Neural cell (in vitro differentiated cells): ENCODE measurements at regions not wholly inside any gene's neighbourhood (a gene's known extent, or its start where the extent isn't known, plus 50 kb on each side); places are given as distances from the start of the nearest gene placed in this dataset.

Experiments used
- H2AFZ ChIP-seq: fragments of 200-600, 300-800 bp; sonication (generic), shearing (Covaris generic); 2 replicates; pipeline ENCODE4 v1.6.0; 2014; ENCODE audit warnings: low read depth, mild to moderate bottlenecking, antibody characterized with exemption, low read length, moderate library complexity
- H3F3A ChIP-seq: fragments of 200-600 bp; shearing (Covaris generic); 2 replicates; pipeline ENCODE4 v1.6.1; 2016; ENCODE audit warnings: mild to moderate bottlenecking, moderate library complexity, mixed read lengths, antibody characterized with exemption, low read length; ENCODE audit not compliant: insufficient read depth, poor library complexity, severe bottlenecking
- H3K27ac ChIP-seq: fragments of 200-600, 300-800 bp; sonication (generic), shearing (Covaris generic); 2 replicates; pipeline ENCODE4 v1.5.1; 2014; ENCODE audit warnings: mild to moderate bottlenecking, low read length, moderate library complexity
- H3K27me3 ChIP-seq: fragments of 300-800, 200-600 bp; sonication (generic), shearing (Covaris generic); 2 replicates; pipeline ENCODE4 v1.6.0; 2014; ENCODE audit warnings: mild to moderate bottlenecking, low read depth, low read length, moderate library complexity; ENCODE audit not compliant: insufficient read depth
- H3K36me3 ChIP-seq: fragments of 300-800, 200-600 bp; sonication (generic), shearing (Covaris generic); 2 replicates; pipeline ENCODE4 v1.5.1; 2014; ENCODE audit warnings: mild to moderate bottlenecking, antibody characterized with exemption, low read length, moderate library complexity; ENCODE audit not compliant: insufficient read depth
- H3K4me2 ChIP-seq: fragments of 300-800, 200-600 bp; sonication (generic), shearing (Covaris generic); 2 replicates; pipeline ENCODE4 v1.6.0; 2014; ENCODE audit warnings: mild to moderate bottlenecking, low read length
- H3K4me3 ChIP-seq: fragments of 300-800, 200-600 bp; sonication (generic), shearing (Covaris generic); 2 replicates; pipeline ENCODE4 v1.5.1; 2014; ENCODE audit warnings: mild to moderate bottlenecking, low read length, moderate library complexity
- H3K79me2 ChIP-seq: fragments of 200-600 bp; shearing (Covaris generic); replicated peaks from 2 replicates; pipeline ENCODE4 v1.6.0; 2014; ENCODE audit warnings: mild to moderate bottlenecking, low read length, moderate library complexity; ENCODE audit not compliant: insufficient read depth
- H3K9ac ChIP-seq: fragments of 300-800, 200-600 bp; sonication (generic), shearing (Covaris generic); 2 replicates; pipeline ENCODE4 v1.6.1; 2016; ENCODE audit warnings: mild to moderate bottlenecking, low read length, mixed read lengths
- H3K9me2 ChIP-seq: fragments of 200-600 bp; shearing (Covaris generic); 2 replicates; pipeline ENCODE4 v1.6.1; 2016; ENCODE audit warnings: mild to moderate bottlenecking, low read length, mixed read lengths; ENCODE audit not compliant: insufficient read depth
- H3K9me3 ChIP-seq: fragments of 200-600, 300-800 bp; sonication (generic), shearing (Covaris generic); 2 replicates; pipeline ENCODE4 v1.6.1; 2016; ENCODE audit warnings: mild to moderate bottlenecking, mixed run types, low read length, moderate library complexity, mixed read lengths
- H4K20me1 ChIP-seq: fragments of 200-600 bp; shearing (Covaris generic); 2 replicates; pipeline ENCODE4 v1.6.1; 2016; ENCODE audit warnings: mild to moderate bottlenecking, mixed run types; ENCODE audit not compliant: insufficient read depth
- CTCF ChIP-seq: fragments of 450-650 bp; IDR thresholded peaks from 2 replicates; pipeline ENCODE4 v1.5.1; 2014; ENCODE audit warnings: antibody characterized with exemption, mild to moderate bottlenecking, moderate library complexity; ENCODE audit not compliant: poor library complexity, severe bottlenecking
- EP300 ChIP-seq: fragments of 450-650 bp; conservative IDR thresholded peaks from 2 replicates; pipeline ENCODE4 v1.6.1; 2014; ENCODE audit warnings: antibody characterized with exemption, mild to moderate bottlenecking, moderate library complexity; ENCODE audit not compliant: poor library complexity, severe bottlenecking
- EZH2 ChIP-seq: fragments of 200-600, 300-800 bp; shearing (Covaris generic), sonication (generic); IDR thresholded peaks from 2 replicates; pipeline ENCODE4 v1.6.1; 2014; ENCODE audit warnings: antibody characterized with exemption, low read length, borderline replicate concordance, mild to moderate bottlenecking; ENCODE audit not compliant: insufficient read depth, poor library complexity, severe bottlenecking
- MXI1 ChIP-seq: fragments of 450-650 bp; conservative IDR thresholded peaks from 2 replicates; pipeline ENCODE4 v1.6.1; 2014; ENCODE audit warnings: antibody characterized with exemption, mild to moderate bottlenecking; ENCODE audit not compliant: poor library complexity, severe bottlenecking
- POLR2AphosphoS5 ChIP-seq: IDR thresholded peaks from 2 replicates; pipeline ENCODE4 v1.6.1; 2012
- RAD21 ChIP-seq: fragments of 450-650 bp; conservative IDR thresholded peaks from 2 replicates; pipeline ENCODE4 v1.6.1; 2014; ENCODE audit warnings: antibody characterized with exemption, mild to moderate bottlenecking, moderate library complexity
- SMC3 ChIP-seq: fragments of 450-650 bp; conservative IDR thresholded peaks from 2 replicates; pipeline ENCODE4 v1.6.1; 2014; ENCODE audit warnings: antibody characterized with exemption, mild to moderate bottlenecking, moderate library complexity; ENCODE audit not compliant: poor library complexity
- TAF1 ChIP-seq: IDR thresholded peaks from 2 replicates; pipeline ENCODE4 v1.6.1; 2012; ENCODE audit warnings: low read depth
- TF ChIP-seq, protein P1 (sequence below): IDR thresholded peaks from 2 replicates; pipeline ENCODE4 v1.6.1; 2012; ENCODE audit warnings: borderline replicate concordance

- TF ChIP-seq POLR2AphosphoS5 (no peak), EZH2 (no peak), MXI1 (no peak), CTCF (no peak), SMC3 (no peak), RAD21 (no peak), TAF1 (no peak), EP300 (no peak)
- TF ChIP-seq, protein P1, sequence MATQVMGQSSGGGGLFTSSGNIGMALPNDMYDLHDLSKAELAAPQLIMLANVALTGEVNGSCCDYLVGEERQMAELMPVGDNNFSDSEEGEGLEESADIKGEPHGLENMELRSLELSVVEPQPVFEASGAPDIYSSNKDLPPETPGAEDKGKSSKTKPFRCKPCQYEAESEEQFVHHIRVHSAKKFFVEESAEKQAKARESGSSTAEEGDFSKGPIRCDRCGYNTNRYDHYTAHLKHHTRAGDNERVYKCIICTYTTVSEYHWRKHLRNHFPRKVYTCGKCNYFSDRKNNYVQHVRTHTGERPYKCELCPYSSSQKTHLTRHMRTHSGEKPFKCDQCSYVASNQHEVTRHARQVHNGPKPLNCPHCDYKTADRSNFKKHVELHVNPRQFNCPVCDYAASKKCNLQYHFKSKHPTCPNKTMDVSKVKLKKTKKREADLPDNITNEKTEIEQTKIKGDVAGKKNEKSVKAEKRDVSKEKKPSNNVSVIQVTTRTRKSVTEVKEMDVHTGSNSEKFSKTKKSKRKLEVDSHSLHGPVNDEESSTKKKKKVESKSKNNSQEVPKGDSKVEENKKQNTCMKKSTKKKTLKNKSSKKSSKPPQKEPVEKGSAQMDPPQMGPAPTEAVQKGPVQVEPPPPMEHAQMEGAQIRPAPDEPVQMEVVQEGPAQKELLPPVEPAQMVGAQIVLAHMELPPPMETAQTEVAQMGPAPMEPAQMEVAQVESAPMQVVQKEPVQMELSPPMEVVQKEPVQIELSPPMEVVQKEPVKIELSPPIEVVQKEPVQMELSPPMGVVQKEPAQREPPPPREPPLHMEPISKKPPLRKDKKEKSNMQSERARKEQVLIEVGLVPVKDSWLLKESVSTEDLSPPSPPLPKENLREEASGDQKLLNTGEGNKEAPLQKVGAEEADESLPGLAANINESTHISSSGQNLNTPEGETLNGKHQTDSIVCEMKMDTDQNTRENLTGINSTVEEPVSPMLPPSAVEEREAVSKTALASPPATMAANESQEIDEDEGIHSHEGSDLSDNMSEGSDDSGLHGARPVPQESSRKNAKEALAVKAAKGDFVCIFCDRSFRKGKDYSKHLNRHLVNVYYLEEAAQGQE, result no peak
- Histone ChIP-seq H3K27me3 (no peaks in the 10 kb centered on the region), H3K27ac (no peak overlapping the region)
Measured at GRCh38 chr5:16311666-16312065, 132.1 kb upstream of the MARCHF11 start.

DNA sequence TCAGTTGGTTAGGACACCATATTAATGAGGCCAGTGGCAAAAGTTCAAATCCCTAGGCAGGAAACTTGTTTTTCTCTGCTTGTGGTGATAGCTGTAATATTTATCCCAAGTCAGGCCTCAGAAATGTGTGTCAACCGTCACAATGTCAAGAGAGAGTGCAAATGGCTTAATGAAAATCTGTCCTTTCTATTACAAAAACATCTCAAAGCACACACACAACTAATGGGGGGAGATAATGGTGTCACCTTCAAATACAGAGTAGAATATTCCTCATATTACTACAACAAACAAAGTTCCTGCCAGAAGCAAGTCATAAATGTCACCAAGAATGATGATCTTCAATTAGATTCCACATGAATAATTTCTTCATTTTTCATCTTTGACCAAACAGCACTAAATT is 127.2 kb upstream of the MARCHF11 start:
- H3K27ac ChIP-seq, result no peak overlapping the region
- H3K4me3 ChIP-seq, result no peak overlapping the region
- H3K36me3 ChIP-seq, result no peaks in the 10 kb centered on the region
- H2AFZ ChIP-seq, result no peak overlapping the region
- H3K9me2 ChIP-seq, result no peaks in the 10 kb centered on the region
- no peaks in the 10 kb centered on the region for H3K27me3 ChIP-seq
- TF ChIP-seq TAF1 (no peak), RAD21 (no peak), EP300 (peak; percentile 41), CTCF (no peak), SMC3 (no peak), MXI1 (no peak), POLR2AphosphoS5 (peak; percentile 31), EZH2 (no peak)
- TF ChIP-seq, protein P1, result no peak
- no peaks in the 10 kb centered on the region for H4K20me1 ChIP-seq
- H3K4me2 ChIP-seq, result no peak overlapping the region
- H3K79me2 ChIP-seq, result no peaks in the 10 kb centered on the region
- H3K9me3 ChIP-seq, result no peaks in the 10 kb centered on the region
- H3K9ac ChIP-seq, result no peak overlapping the region
- H3F3A ChIP-seq, result no peaks in the 10 kb centered on the region

More at GRCh38 chr5:16311666-16312065, 132.1 kb upstream of the MARCHF11 start:
- H2AFZ ChIP-seq, result no peak overlapping the region
- no peaks in the 10 kb centered on the region for H3F3A ChIP-seq
- H3K9me3 ChIP-seq, result no peaks in the 10 kb centered on the region
- no peak overlapping the region for H3K4me2 ChIP-seq
- H4K20me1 ChIP-seq, result no peaks in the 10 kb centered on the region
- H3K36me3 ChIP-seq, result no peaks in the 10 kb centered on the region
- no peaks in the 10 kb centered on the region for H3K9me2 ChIP-seq
- no peak overlapping the region for H3K9ac ChIP-seq
- H3K79me2 ChIP-seq, result no peaks in the 10 kb centered on the region
- H3K4me3 ChIP-seq, result no peak overlapping the region
